Panc1 (cell line): ENCODE measurements at regions not wholly inside any gene's neighbourhood (a gene's known extent, or its start where the extent isn't known, plus 50 kb on each side); places are given as distances from the start of the nearest gene placed in this dataset.

Experiments used
- CTCF ChIP-seq: fragments of 450-650 bp; IDR thresholded peaks from 2 replicates; pipeline ENCODE4 v1.5.1; 2017; ENCODE audit warnings: mild to moderate bottlenecking
- POLR2AphosphoS5 ChIP-seq: IDR thresholded peaks from 2 replicates; pipeline ENCODE4 v1.6.1; 2012; ENCODE audit warnings: mild to moderate bottlenecking, low read depth, low read length, moderate library complexity
- REST ChIP-seq, 2 experiments: IDR thresholded peaks; 2 replicates each; pipeline ENCODE4 v1.6.1; 2011 to 2012; ENCODE audit warnings: low read depth in 2 of 2, control low read depth in 1 of 2, low read length in 1 of 2, mild to moderate bottlenecking in 1 of 2, moderate library complexity in 1 of 2; ENCODE audit not compliant: insufficient read depth in 1 of 2
- SIN3A ChIP-seq: IDR thresholded peaks from 2 replicates; pipeline ENCODE4 v1.6.1; 2012; ENCODE audit warnings: low read depth, mild to moderate bottlenecking, low read length, moderate library complexity, borderline replicate concordance; ENCODE audit not compliant: insufficient read depth

GRCh38 chr6:141467881-141468280, 664.8 kb upstream of the GJE1 start:
- TF ChIP-seq CTCF (no peak), POLR2AphosphoS5 (no peak), SIN3A (no peak), REST (IDR thresholded peaks at IDR 0.05; ENCODE audit: insufficient read depth in 1 of 2, low read depth in 2 of 2, low read length in 1 of 2) (no peak)
